ENCODE measurements at regions not wholly inside any gene's neighbourhood (a gene's known extent, or its start where the extent isn't known, plus 50 kb on each side); places are given as distances from the start of the nearest gene placed in this dataset.

DNA sequence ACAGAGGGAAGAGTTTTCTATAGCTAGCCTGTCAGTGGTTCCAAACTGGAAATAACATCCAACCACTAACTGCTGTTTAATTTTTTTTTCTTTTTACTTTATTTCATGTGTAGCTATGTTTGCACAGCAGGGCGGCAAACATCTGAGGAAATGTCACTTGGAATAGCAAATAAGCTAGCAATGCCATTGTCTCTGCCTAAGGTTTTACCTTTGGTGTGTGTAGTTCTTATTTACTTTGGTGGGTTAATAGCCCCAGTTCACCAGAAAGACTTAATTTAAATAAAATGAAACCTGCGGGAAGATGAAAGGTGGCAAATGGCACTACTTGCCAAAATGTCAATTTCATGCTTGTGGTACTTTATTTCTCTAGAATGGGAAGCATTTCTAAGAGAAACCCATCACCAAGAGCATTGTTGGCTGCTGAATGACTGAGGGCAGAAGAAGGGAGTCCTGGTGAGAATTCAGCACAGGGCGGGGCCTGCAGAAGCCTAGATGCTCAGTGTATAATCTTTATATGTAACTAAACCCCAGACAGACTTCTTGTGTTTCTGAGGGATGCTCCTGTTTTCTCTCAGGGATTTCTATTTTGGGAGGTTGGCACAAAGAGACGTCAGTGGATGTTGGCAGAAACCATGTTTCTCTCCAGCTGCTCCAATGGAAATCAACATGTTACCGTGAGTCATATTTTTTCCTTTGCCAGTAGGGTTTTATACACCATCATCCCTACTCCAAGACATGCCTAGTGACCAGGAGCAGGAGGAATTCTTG, 300.4 kb upstream of the NT5C1B start:
- no peak for DNase-seq (ENCODE audit: low read depth)

- no peak for DNase-seq (ENCODE audit: low read depth)
These were observed 296.1 kb upstream of the NT5C1B start for GRCh38 chr2:18885457-18885856.

GRCh38 chr2:18883616-18884456, 294.5 kb upstream of the NT5C1B start:
- no peak for DNase-seq (ENCODE audit: low read depth)

- DNase-seq (ENCODE audit: low read depth) = no peak
These were observed 282.1 kb upstream of the NT5C1B start for GRCh38 chr2:18871430-18871829.

- DNase-seq (ENCODE audit: low read depth) = no peak
These were observed 280.9 kb upstream of the NT5C1B start for GRCh38 chr2:18870307-18870706.

GRCh38 chr2:18861951-18862350, 272.6 kb upstream of the NT5C1B start:
- DNase-seq (ENCODE audit: low read depth) = no peak

DNA sequence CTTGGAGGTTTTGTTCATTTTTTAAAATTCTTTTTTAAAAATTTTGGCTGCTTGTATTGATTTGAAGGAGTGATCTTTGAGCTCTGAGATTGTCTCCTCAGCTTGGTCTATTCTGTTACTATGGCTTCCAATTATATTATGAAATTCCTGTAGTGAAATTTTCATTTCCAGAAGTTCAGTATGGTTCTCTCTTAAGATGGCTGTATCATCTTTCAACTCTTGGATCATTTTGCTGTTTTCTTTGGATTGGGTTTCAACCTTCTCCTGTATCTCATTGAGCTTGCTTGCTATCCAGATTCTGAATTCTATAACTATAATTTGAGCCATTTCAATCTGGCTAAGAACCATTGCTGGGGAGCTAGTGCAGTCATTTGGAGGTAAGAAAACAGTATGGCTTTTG, 270.8 kb upstream of the NT5C1B start:
- DNase-seq (ENCODE audit: low read depth) = no peak

GRCh38 chr2:18856765-18857164, 267.4 kb upstream of the NT5C1B start:
- DNase-seq (ENCODE audit: low read depth) = no peak

DNA sequence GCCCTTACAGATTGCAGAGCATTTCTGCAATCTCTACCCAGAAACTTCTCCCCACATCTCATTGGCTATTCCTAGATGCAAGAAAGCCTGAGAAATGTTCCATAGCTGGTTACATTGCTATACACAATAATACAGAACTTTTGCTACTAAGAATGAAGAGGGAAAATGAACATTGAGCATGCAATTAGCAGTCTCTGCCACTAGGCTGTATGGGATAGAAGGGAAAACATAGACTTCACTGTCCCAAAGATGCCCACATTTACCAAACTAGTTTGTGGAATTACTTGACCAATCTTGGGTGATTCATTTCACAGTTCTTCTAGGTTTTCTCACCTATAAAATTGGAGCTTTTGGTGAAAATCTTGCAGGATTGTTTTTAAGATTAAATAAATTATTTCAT, 265.7 kb upstream of the NT5C1B start:
- no peak for DNase-seq (ENCODE audit: low read depth)

DNA sequence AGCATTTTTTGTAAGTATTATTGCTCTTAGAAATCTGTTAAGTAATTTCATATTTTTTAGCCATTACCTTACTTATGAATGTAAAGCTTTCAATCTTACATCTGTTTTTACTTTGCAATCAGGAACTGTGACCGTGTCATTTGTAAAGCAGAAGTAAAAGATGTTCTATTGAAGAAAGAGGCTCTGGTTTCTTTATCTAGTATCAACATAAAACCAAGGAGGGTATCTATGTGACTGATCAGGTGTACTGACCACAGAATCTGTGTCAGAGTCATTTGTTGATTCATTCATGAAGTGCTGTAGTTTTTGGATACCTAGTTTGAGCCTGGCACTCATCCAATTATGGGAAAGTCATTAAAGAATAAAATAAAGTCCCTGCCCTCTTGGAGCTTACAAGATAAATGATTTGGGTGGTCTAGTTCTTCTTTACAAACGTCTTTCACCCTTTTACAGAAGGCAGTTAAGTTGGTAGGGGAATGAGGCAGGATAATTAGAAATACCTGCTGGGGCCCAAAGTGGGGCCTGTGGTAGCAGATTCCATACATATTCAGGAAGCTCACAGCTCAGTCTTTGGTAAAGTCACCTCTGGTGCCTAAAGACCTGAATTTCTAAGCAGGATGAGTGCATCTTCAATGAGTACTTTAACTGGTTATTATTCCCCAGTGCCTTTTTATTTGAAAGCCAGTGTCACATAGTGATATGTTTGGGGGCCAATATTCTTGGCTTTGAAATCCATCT, 260.6 kb upstream of the NT5C1B start:
- DNase-seq (ENCODE audit: low read depth) = no peak

DNA sequence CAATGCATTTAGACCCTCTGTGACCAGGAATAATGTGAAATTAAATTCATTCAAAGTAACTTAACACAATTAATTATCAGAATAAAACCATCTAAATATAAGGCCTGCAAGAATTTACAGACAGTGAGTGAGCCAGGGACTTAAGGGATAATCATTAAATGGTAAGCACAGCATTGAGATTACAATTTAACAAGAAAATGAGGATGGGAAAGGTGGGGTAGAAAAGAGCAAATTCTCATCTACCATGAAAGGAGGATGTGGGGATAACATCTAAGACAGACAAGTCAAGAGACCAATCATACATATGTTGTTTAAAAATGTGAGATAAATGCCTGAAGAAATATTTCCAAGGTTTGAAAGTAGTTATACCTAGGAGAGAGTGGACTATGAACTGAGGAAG, 259.3 kb upstream of the NT5C1B start:
- DNase-seq (ENCODE audit: low read depth) = no peak

DNA sequence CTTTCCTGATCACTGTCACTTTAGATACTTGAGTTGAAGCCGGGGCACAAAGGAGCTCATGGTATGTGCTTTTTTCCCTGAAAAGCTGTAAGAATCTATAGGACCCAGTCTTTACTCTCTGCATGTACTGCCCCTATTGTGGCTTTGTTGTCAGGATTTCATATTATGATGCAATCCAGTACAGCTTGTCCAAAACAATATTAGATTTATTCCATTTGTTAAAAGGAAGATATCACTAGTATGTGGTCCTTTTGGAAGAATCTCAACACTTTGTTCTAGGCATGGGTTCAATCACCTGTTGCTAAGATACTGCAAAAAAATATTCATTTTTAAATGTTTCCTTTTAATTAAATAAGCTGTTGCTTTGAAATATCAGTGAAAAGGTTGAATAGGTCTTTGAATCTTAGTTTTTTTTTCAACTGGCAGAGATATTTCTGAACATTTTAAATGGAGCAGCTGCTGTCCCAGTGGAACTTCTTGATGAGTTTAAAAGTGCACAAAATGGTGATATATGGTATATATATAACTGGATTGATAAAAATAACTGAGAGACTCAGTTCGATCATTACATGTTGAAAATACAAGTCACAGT, 256.6 kb upstream of the NT5C1B start:
- DNase-seq (ENCODE audit: low read depth) = no peak

DNA sequence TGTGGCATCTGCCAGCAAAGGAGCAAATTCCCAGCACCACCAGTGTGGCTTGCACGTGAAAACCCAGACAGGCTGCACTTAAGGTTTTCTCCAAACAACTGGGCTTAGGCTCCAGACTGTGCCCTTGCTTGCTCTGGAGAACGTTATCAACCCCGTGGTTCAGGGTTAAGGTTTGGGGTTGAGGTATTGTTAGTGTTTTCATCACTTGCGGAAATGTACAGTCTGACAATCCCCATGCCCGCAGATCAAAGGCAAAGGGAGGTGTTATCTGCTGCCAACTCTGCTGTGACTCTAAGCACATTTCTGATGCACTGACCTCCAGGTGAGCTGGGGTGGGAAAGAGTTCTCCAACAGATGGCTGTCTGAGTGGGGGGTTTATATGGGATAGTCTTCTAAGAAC, 253.5 kb upstream of the NT5C1B start:
- no peak for DNase-seq (ENCODE audit: low read depth)

DNA sequence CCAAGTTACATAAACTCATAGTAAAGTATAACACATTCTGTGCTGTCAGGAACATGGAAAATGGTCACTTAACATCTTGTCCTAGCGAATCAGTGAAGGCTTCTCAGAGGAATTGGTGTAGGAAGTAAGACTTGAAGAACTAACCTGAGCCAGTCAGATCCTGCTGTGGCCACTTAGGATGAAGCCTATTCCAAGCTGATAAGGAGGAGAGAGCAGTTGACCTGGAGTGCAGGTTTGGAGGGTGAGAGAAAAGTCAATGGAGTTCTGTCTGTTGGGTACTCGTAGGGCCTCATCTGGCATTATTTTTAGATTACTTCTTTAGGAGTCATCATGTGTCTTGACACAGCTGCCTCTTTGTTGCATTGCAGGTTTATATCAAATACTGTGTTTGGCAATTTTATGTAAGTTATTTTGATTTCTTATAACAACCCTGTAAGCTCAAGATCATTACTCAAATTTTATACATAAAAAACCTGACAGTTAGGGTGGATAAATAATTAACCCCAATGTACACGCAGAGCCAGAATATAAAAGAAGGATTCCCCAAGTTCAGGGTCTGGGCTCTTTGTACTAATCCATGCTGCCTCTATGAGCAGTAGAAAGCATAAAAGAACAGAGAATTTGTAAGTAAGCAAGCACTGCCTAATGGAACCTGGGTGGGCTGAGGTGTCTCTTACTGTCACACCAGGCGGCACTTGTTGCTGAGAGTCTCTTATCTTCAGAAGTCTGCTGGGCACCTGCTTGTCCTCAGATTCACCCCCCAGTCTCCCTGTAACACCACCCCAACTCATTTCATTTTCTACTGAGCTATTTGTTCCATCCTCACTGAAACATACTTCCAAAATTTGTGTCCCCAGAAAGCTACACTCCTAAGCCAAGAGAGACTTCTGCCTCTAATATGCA, 252.1 kb upstream of the NT5C1B start:
- DNase-seq (ENCODE audit: low read depth) = no peak

GRCh38 chr2:18837240-18837639, 247.9 kb upstream of the NT5C1B start:
- no peak for DNase-seq (ENCODE audit: low read depth)

DNA sequence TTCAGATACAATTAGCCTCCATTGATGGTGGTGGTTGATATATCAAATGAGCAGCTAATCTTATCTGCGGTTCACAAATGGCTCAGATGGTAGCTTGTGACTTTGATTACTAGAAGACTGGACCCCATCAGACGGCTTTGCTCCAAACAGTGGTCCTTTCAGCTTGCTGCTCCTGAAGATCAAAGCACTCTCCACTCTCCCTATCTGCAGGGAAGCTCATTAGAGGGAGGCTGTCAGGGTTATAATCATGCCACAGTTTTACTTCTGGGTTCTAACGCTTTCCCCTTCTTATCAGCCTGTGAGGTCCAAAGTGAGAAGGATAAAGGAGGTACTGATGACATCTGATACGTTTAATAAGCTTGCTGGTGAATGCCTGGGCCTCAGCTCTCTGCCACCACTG, 247.1 kb upstream of the NT5C1B start:
- DNase-seq (ENCODE audit: low read depth) = no peak

DNA sequence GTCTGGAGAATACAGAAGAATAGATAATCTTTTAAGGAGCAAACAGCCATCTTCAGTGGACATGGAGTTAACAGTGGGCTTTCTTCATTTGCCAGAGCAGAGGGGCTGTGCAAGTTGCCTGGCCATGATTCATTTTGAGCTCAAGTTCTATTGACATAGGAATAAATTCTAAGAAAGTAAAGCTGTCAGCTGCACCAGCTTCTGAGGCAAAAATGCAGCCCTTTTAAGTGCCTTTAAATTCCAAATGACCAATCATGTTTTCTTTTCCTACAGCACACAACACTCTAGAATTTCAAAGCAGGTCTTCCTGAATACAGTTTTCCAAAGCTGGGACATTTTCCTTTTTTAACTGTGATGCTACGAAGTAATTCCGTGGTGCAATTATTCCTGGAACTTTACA, 246.4 kb upstream of the NT5C1B start:
- no peak for DNase-seq (ENCODE audit: low read depth)

DNA sequence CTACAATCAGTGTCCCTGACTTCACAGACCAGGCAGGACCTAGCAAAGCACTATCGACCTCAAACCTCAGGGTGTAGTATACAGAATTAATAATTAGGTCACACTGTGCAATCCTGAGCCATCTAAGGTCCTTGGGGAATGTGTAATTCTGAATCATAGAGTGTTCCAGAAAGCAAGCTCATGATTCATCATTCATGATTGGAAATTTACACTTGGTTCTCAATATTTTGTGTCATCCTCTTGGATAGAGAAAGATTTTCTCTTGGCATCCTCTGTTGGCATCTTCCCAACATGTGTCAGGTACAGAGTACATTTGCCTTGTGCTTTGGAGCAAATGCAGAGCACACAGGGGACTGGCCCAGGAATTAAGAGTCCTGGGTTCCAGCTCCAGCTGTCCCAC, 245.0 kb upstream of the NT5C1B start:
- DNase-seq (ENCODE audit: low read depth) = no peak

DNA sequence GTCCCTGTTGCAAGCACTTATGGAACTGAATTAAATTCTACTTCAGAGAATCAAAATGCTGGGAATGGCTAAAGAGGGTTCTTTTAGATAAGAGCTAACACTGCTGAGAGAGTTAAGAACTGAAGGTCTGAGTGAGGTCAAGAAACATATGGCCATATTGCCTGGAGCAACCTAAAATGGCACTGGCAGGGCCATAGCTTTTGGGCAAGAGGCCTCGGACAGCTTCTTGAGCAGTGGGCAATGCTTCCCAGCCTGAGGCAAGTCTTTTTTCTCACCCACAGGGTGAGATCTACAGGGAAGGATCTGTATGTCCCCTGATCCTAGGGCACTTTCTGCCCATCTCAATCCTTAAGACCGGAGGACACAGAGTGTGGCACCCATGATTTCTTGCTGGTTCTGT, 244.6 kb upstream of the NT5C1B start:
- no peak for DNase-seq (ENCODE audit: low read depth)

DNA sequence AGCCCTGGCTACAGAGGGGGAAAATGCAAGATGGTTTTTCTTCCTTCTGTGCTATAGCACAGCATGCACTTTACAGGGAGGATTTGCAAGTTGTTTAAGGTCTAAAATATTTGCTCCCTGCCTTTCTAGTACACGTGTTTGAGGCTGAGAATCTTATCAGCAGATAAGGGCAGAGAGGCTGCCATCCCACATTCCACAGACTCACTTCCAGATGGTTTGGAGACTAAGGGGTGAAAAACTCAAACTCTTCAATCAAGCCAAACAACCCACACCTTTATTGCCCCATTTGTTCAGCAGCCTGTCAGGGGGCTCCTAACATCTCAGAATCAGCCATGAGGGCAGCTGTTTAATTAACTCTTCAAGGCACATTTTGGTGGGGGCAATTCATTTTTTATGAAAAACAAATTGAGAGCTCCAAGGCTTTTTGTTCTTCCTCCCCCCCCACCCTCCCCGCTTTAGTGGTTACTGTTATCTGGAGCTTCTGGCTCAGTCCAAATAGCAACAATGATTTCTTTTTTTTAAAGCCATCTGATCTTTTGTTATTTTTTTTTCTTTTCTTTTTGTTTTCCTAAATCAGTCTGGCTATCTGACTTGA, 242.6 kb upstream of the NT5C1B start:
- DNase-seq (ENCODE audit: low read depth) = no peak

DNA sequence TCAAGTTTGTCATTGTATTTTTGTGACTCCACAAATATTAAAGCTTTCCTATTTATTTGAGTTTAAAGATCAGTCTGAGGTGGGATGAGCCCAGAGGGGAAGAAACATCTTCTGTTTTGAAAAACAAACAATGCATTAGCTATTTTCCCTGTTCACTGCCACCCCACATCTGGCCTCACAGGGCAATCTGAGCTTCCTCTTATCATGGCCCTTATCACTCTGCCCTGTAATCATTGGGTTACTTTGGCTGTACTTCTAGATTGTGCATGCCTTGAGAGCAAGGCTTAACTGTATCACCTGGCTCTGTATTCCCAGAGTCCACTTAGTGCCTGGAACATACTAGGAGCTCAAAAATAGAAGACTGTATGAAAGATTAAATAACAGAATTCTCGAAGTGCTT, 241.6 kb upstream of the NT5C1B start:
- no peak for DNase-seq (ENCODE audit: low read depth)
